NCI-H187 treated with DMSO at 0.1 percent for 48 hours (cell line): ENCODE measurements at regions not wholly inside any gene's neighbourhood (a gene's known extent, or its start where the extent isn't known, plus 50 kb on each side); places are given as distances from the start of the nearest gene placed in this dataset.
"Not testable (repeated sequence)": the region's sequence is repeated elsewhere in the genome, so short reads cannot be mapped to it uniquely, and the experiment has no call there.

ENCODE experiments used
- DNase-seq: peaks from one replicate; lab custom pipeline; 2025; lab: John Stamatoyannopoulos, UW

DNA sequence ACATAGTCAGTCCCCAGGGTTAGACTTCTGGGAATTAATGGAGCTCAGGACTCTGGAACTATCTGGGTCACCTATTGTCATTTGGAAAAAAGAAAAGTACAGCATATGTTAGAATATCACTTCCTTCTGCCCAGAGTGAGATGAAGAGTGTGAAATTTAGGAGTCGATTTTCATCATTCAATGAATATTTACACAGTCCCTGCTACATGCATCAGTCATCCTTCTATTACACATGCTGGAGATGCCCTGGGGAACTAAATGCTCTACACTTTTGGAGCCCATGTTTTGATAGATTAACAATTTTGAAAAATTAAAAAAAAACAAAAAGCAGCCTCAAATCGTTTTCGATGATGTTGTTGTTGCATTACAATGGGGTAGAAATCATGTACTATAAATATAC is 315.4 kb downstream of the ALDH8A1 start:
- no peak for DNase-seq

DNA sequence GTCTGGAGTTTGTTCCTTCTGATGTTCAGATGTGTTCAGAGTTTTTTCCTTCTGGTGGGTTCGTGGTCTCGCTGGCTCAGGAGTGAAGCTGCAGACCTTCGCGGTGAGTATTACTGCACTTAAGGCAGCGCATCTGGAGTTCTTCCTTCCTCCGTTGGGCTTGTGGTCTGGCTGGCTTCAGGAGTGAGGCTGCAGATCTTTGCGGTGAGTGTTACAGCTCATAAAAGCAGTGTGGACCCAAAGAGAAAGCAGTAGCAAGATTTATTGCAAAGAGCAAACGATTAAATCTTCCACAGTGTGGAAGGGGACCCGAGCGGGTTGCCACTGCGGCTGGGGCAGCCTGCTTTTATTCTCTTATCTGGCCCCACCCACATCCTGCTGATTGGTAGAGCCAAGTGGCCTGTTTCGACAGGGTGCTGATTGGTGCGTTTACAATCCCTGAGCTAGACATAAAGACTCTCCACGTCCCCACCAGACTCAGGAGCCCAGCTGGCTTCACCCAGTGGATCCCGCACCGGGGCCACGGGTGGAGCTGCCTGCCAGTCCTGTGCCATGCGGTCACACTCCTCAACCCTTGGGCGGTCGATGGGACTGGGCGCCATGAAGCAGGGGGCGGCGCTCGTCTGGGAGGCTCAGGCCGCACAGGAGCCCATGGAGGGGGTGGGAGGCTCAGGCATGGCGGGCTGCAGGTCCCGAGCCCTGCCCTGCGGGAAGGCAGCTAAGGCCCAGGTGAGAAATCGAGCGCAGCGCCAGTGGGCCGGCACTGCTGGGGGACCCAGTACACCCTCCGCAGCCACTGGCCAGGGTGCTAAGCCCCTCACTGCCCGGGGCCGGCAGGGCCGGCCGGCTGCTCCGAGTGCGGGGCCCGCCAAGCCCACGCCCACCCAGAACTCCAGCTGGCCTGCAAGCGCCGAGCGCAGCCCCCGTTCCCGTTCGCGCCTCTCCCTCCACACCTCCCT is 315.3 kb upstream of the SGK1 start:
- DNase-seq: not testable (repeated sequence)

DNA sequence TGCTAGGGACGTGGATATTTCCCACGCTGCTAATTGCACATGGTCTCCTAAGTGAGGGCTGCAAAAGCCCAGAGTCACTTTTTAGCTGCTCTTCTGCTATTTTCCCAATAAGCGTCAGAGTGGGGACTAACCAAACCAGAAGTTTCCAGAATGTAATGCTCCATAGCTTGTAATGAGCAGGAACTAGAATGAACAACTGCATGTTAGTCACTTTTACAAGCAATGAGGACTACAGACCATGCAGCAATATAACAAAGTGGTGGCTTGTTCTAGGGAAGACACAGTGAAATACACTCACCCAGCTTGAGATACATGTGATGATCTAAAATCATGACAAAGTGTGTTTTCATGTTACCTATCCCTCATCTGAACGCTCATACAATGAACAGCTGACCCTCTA is 314.1 kb upstream of the SGK1 start:
- DNase-seq: no peak

DNA sequence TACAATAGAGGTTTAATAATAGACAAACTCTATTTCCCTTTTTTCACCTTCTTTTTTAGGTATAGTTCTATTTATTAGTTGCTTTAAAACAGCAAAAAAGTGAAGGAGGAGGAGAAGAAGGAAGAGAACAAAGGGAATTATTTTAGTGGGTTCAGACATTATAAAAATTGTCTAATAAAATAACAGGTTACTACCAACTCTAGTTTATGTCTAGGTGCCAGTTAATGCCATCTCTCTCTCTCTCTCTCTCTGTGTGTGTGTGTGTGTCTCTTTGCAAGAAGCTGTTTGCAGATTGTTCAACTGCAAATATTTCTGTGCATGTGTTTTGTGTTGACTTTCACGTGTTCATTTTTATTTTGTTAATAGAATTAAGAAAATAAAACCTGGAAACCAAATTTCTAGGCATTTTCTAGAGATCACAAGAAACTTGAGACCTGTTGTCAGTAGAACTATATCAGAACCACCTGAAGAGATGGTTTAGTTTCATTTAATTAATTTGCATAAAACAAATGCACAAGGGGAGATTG is 313.5 kb upstream of the SGK1 start:
- DNase-seq: no peak

DNA sequence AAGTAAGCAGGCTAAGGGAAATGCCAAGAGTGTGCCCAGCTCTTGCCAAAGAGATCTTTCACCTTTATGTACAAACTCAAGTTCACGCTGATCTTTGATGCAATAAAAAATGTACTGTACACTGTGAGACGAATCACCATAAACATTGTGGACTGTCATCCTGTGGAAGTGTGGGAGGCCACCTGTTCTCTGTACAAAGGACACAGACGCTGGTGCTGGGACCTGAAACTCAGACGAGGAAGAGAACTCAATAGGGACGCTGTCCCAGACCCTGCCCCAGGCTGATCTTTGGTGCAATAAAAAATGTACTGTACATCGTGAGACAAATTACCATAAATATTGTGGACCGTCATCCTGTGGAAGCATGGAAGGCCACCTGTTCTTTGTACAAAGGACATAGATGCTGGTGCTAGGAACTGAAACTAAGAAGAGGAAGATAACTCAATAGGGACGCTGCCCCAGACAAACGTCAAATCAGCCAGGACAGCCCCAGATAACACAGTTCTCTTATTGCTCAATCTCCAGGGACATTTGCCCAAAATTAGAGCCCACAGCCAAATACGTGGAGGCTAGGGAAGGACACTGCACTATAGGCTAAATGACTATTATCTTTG is 312.7 kb upstream of the SGK1 start:
- no peak for DNase-seq

DNA sequence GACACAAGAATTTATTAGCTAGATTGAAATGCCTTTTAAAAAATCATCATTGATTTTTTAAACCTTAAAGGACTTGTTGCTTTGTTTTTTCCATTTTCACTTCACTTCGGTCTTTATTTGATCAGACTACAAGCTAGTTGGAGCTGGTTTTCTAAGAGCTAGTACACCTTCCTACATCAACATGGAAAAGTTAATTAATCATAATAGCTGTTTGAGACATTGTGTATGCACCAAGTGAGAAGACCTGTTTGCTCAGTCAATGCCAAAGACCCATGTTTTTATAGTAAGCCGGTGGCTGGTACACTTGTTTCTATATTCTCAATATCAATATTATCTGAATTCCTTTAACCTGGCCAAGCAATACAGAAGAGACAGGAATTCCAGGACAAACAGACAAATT is 310.2 kb upstream of the SGK1 start:
- no peak for DNase-seq

DNA sequence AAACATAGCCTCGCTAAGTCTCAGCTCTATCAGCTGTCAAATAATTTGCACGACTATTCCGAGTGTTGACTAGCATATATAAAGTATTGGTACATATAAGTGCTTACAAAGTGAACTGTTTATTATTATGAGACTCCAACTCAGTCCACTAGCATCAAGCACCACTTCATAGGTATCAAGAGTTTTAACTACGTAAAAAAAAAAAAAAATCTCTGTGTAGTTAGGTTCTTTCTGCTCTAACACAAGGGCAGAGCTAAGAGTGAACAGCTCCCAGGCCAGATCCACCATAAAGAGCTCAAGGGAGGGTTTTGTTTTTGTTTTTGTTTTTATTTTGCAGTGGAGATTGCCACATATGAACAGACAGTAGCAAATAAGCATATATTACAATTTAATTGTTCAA is 309.8 kb upstream of the SGK1 start:
- no peak for DNase-seq

DNA sequence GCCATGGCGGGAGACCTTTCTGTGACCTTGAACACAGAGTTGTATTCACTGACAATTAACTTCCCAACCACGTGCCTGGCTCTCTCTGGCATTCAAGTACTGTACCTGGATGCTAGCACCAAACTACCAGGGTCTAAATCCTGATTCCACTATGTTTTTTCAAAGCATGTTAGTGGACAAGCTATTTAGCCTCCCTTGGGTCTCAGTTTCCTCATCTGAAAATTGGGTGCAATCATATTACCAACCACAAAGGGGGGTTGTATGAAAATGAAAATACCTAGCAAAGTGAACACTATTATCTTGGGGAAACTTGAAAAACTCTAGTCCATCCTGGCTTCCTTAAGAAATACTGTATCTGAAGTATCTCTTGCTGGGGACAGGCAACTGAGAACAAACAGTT is 308.7 kb upstream of the SGK1 start:
- DNase-seq: no peak

DNA sequence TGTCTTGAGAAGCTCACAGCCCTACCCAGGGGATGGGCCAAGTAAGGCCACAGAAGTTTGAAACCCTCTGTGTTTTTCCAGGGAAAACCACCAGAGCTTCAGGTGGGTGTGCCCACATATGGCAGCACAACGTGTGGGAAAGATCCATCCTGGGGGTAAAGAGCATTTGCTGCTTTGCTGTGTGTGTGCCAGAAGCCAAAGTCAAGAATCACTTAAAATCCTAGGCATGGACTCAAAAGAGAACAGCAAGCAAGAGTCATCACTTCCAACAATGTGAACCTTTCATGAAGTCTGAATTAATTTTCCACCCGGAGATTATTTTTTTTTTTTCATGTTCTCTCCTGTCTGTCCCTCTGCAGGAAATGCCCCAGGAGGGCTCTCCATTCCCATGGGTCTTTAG is 308.2 kb upstream of the SGK1 start:
- no peak for DNase-seq

DNA sequence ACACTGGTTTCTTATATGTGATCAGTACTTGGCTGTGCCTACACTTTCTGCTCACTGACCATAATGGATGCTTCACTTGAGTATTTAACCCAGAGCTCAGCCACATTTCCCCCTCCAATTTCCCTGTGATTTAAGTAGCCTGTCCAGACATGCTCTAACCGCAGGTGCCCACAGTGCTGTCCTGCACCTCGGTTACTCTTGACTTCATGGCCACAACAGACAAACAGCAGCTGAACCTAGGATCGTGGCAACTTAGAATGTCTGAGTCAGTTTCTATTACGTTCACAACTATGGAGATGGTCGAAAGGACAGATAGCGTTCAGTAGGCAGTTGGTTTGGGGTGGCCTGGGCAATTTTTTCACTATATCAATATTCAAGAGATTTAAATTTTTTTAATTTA is 306.9 kb upstream of the SGK1 start:
- no peak for DNase-seq

DNA sequence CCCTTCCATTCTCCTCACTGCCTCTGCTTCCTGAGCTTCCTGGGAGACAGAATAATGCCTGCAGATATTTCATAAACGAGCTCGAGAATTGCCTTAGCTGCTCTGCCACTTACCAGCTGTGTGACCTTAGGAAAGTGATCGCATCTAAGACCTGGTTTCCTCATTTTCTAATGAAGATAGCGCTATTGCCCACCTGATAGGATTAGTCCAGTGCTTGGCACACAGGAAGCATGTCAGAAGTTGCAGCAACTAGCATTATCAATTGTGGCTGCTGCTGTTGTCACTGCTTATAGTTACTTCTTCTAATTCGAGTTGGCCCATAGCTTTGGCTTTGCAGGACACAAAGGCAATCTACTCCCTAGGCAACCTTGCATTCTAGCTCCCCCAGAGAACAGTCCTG is 305.5 kb upstream of the SGK1 start:
- DNase-seq: no peak

DNA sequence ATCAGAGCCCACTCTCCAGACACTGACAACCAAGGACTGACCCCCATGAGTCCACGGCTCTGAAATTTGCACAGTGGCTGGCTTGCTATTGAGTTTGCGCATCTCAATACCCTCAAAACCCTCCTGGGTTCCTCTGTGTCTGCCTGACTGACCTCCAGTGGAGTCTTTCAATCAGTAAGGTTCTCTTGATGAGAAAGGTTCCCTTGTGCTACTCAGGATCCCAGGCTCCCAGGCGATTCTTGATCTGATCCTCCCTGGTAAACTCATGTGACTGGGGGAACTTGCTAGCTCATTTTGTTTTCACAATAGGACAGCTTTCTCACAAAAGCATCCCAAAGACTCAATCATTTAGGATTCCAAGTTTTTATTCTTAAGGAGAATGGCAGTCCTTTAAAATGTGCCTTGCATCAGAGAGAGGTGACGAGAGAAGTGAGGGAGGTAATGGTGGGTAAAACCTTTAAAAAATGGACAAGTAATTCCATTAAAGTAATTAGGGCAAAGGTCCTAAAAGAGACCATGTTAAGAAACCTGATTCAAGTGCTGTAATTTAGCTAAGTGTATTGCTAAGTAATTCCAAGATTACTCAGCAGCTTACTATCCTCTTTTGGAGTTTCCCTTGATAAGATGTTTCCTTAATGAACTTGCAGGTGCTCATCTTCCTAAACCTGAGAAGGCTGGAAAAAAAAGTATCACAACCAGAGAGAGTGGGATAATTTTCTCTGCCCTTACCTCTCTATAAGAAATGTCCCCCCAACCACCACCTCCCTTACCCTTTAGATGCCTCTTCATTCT is 304.7 kb upstream of the SGK1 start:
- DNase-seq: no peak

DNA sequence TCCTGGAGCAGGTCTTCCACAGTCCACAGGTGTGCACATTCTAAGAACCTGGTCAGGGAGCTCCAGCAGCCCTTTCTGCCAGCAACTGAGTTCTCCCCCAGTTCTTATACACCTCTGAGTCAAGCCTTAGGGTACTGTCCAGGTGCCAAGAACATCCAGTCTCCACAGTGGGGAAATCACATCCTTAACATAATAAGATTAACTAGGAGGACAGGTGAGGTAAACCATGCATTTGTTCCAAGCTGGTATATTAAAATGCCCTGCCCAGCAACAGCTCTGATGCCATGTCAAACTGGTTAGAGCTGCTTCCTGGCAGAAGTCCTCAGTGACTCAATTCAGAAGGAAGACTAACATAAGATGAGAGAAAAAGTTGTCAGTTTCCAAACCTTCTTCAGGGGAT is 303.9 kb upstream of the SGK1 start:
- DNase-seq: no peak

DNA sequence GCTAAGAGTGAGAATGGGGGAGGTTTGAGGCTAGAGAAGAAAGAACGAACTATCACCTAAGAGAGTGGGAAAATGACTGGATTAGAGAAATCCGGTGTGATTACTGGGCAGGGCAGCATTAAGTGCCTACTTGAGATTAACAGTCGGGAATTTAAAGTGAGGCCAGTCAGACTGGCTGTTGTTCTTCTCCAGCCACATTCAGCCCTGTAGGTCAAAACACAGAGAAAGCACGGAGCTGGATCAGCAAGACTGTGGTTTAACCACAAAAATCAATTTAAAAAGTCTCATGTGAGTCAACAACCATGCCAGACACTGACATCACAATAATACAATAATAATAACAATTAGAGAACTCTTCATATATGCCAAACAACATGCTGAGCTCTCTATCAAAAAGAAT is 301.9 kb upstream of the SGK1 start:
- DNase-seq: no peak

DNA sequence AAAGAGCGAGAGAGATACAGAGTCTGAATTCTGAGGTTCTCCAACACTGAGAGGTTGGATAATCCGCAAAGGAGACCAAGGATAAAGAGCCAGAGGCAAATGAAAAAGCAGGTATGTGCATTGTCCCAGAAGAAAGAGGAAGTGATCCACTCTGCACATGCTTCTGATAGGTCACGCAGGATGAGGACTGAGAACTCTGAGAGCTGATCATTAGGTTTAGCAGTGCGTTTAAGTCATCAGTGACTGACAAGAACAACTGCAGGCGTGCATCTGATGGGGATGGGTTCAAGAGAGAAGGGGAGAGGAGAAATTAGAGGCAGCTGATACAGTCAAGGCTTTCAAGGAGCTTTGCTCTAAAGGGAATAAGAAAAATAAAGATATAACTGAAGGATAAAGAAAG is 301.2 kb upstream of the SGK1 start:
- no peak for DNase-seq

DNA sequence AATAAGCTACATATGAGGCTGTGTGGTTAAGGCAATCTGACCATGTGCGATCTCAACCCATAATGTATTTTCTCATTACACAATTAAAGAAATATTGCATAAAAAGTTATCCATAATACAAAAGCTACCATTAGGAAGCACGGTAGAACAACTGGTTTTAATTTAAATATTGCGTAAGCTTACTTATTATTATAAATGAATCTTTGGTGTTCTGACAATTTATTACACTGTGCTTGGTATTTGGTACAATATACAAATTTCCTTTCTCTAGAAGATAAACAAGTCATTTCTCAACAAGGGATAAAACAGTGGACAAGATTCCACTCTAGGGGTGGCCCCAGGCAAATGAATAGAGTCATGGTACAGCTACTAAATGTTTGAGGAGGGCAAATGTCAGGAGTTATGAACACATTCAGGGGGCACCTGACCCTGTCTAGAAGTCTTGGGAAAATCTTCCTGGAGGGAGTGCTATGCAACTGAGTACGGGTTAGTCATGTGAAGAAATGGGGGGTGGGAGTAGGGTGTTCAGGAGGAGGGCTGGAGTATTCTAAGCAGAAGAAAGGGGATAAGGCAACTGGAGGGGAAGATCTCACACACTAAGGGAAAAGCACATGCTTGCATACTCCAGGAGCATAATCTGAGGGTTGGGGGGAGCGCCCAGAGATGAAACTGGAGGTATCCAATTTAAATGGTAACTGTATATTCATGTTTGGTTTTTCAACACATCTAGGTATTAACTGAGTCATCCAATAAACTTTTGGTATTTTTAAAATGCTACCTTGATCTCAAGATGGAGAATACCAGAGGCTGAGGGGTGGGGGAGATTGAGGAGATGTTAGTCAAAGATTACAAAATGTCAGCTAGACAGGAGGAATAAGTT is 296.9 kb upstream of the SGK1 start:
- no peak for DNase-seq

DNA sequence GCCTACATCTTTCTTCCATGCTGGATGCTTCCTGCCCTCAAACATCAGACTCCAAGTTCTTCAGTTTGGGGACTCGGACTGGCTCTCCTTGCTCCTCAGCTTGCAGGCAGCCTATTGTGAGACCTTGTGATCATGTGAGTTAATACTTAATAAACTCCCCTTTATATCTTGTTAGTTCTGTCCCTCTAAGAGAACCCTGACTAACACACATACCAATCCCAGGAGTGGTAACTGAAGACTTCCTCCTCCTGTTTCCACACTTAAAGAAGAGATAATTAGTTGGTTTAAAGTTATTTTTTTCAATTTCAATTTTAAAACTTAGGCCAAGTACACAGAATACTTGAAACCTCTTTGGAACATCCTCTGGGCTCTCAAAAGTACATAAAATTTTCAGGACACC is 294.2 kb upstream of the SGK1 start:
- not testable (repeated sequence) for DNase-seq

DNA sequence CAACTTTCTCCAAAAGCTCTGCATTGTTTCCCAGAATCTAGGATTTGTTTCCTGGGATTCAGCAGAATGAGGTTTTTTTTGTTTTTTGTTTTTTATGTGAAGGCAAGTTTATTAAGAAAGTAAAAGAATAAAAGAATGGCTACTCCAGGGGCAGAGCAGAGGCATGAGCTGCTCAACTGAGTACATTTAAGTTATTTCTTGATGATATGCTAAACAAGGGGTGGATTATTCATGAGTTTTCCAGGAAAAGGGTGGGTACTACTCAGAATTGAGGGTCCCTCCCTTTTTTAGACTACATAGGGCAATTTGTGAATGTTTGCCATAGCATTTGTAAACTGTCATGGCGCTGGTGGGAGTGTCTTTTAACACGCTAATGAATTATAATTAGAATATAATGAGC is 292.5 kb upstream of the SGK1 start:
- DNase-seq: no peak

DNA sequence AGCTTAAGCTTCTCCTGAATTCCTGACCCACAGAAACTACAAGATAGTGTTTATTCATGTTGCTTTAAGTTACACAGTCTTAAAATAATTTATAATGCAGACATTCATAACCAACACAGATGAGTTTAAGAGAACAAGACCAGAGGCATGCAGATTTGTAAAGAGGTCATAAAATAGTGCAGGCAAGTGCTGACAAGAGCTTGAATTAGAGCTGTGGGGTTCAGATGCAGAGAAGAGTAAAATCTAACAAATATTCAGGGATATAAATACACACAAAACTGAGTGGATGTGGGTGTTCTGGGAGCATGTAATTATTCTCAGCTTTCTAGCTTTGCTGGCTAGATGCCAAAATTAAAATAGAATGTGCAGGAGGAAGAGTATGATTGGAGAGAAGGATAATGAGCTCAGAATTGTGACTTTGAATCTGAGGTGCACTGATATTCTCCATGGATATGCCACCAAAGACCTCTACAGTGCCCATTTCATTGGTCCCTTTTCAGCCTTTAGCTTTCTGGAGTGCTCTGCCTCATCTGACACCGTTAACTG is 291.9 kb upstream of the SGK1 start:
- DNase-seq: no peak

DNA sequence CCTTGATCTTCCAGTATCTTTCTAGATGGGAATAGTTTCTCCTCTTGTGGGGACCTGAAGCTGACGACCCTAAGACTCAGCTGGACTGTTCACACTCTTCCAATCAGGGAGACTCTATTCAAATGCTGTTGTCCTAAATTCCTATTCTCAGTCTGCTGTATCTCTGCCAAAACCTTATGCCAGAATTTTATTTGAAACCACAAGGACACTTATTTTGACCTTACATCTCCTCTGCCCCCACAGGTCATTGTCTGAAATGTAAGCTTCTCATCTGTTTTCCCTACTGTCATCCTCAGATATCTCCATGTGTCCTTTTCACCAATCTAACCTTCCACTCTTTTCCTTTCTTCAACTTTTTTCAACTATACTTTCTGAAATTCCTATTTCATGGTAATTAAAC is 289.5 kb upstream of the SGK1 start:
- DNase-seq: no peak

DNA sequence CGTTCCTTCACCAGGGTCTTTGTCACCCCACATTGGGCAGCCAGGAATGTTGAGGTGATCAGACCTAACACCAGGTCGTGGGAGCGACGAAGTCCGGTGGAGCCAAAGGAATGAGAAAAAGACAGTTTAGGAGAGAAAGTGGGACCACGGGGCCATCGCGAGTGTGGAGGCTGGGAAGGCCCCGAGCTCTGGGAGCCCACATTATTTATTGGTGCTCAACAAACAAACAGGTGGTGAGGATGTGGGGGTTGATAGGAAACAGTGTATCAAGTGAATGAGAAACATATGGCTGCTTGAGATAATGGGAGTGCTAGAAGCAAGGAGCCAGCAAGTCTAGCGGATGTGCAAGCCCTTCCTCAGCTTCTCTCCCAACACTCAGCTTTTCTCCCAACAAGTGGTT is 287.1 kb upstream of the SGK1 start:
- DNase-seq: no peak
